Loucy (cell line): ENCODE measurements at regions not wholly inside any gene's neighbourhood (a gene's known extent, or its start where the extent isn't known, plus 50 kb on each side); places are given as distances from the start of the nearest gene placed in this dataset.

Source experiments
- H2AFZ ChIP-seq: fragments of 200-600 bp; sonication (generic); 2 replicates; pipeline ENCODE4 v1.6.0; 2016; ENCODE audit warnings: antibody characterized with exemption, mild to moderate bottlenecking, low read length, moderate library complexity
- H3F3A ChIP-seq: fragments of 200-600 bp; 2 replicates; pipeline ENCODE4 v1.6.0; 2016; ENCODE audit warnings: antibody characterized with exemption, low read depth, mild to moderate bottlenecking
- H3K27me3 ChIP-seq: fragments of 200-600 bp; sonication (generic); 2 replicates; pipeline ENCODE4 v1.6.1; 2014; ENCODE audit warnings: low read length, mild to moderate bottlenecking; ENCODE audit not compliant: insufficient read depth, poor library complexity, severe bottlenecking
- H3K36me3 ChIP-seq: fragments of 200-600 bp; sonication (generic); 2 replicates; pipeline ENCODE4 v1.6.1; 2016; ENCODE audit warnings: low read length; ENCODE audit not compliant: insufficient read depth
- H3K4me1 ChIP-seq: fragments of 200-600 bp; sonication (generic); 2 replicates; pipeline ENCODE4 v1.5.1; 2014; ENCODE audit warnings: low read length, mild to moderate bottlenecking; ENCODE audit not compliant: insufficient read depth, poor library complexity, severe bottlenecking
- H3K4me2 ChIP-seq: fragments of 200-600 bp; sonication (generic); 2 replicates; pipeline ENCODE4 v1.6.0; 2014; ENCODE audit warnings: antibody characterized with exemption, low read length, low read depth, mild to moderate bottlenecking; ENCODE audit not compliant: poor library complexity, severe bottlenecking
- H3K4me3 ChIP-seq: fragments of 200-600 bp; sonication (generic); 2 replicates; pipeline ENCODE4 v1.5.1; 2014; ENCODE audit warnings: low read length, mild to moderate bottlenecking, mixed read lengths; ENCODE audit not compliant: poor library complexity, severe bottlenecking
- H3K79me2 ChIP-seq: fragments of 200-600 bp; sonication (generic); 2 replicates; pipeline ENCODE4 v1.6.1; 2014; ENCODE audit warnings: low read length; ENCODE audit not compliant: insufficient read depth
- H3K9ac ChIP-seq: fragments of 200-600 bp; sonication (generic); 2 replicates; pipeline ENCODE4 v1.6.0; 2014; ENCODE audit warnings: mild to moderate bottlenecking, low read depth, low read length, moderate library complexity; ENCODE audit not compliant: poor library complexity, severe bottlenecking
- H3K9me2 ChIP-seq: fragments of 200-600 bp; sonication (generic); replicated peaks from 2 replicates; pipeline ENCODE4 v1.6.1; 2016; ENCODE audit warnings: low read depth, low read length, mixed read lengths
- H3K9me3 ChIP-seq: fragments of 200-600 bp; sonication (generic); 2 replicates; pipeline ENCODE4 v1.6.1; 2014; ENCODE audit warnings: mild to moderate bottlenecking, antibody characterized with exemption, low read length, low read depth; ENCODE audit not compliant: insufficient read depth
- H4K20me1 ChIP-seq: fragments of 200-600 bp; sonication (generic); 2 replicates; pipeline ENCODE4 v1.6.0; 2014; ENCODE audit warnings: antibody characterized with exemption, low read length, mild to moderate bottlenecking; ENCODE audit not compliant: insufficient read depth, poor library complexity, severe bottlenecking
- CTCF ChIP-seq: fragments of 200-600 bp; sonication (generic); conservative IDR thresholded peaks from 2 replicates; pipeline ENCODE4 v1.5.1; 2014; ENCODE audit warnings: mild to moderate bottlenecking, antibody characterized with exemption, low read length
- EZH2phosphoT487 ChIP-seq: fragments of 200-600 bp; IDR thresholded peaks from 2 replicates; pipeline ENCODE4 v1.6.1; 2018; ENCODE audit warnings: antibody characterized with exemption, mild to moderate bottlenecking, moderate library complexity, borderline replicate concordance

GRCh38 chr18:47729356-47729755 is 201.1 kb downstream of the SMAD2 start:
- Histone ChIP-seq H2AFZ (no peak overlapping the region), H3K27me3 (no peaks in the 10 kb centered on the region)

GRCh38 chr18:47728921-47729320 is 201.5 kb downstream of the SMAD2 start:
- H3K4me1 ChIP-seq = no peaks in the 10 kb centered on the region
- H3K36me3 ChIP-seq = no peaks in the 10 kb centered on the region
- H3K9ac ChIP-seq = no peak overlapping the region
- H3K27me3 ChIP-seq = no peaks in the 10 kb centered on the region
- no peaks in the 10 kb centered on the region for H3K9me2 ChIP-seq
- H3K4me2 ChIP-seq = no peak overlapping the region
- H2AFZ ChIP-seq = no peak overlapping the region
- H3K9me3 ChIP-seq = no peaks in the 10 kb centered on the region
- TF ChIP-seq CTCF = no peak
- no peak for TF ChIP-seq EZH2phosphoT487
- no peaks in the 10 kb centered on the region for H4K20me1 ChIP-seq
- no peaks in the 10 kb centered on the region for H3K79me2 ChIP-seq
- H3K4me3 ChIP-seq = no peak overlapping the region
- no peaks in the 10 kb centered on the region for H3F3A ChIP-seq

More at GRCh38 chr18:47729356-47729755, 201.1 kb downstream of the SMAD2 start:
- Histone ChIP-seq H4K20me1 (no peaks in the 10 kb centered on the region), H3K9me2 (no peaks in the 10 kb centered on the region), H3K4me3 (no peak overlapping the region), H3K79me2 (no peaks in the 10 kb centered on the region), H3K4me1 (no peaks in the 10 kb centered on the region), H3K9me3 (no peaks in the 10 kb centered on the region), H3K36me3 (no peaks in the 10 kb centered on the region), H3K9ac (no peak overlapping the region), H3F3A (no peaks in the 10 kb centered on the region), H3K4me2 (no peak overlapping the region)
- TF ChIP-seq EZH2phosphoT487 (no peak), CTCF (no peak)

GRCh38 chr18:47727409-47727808 is 203.1 kb downstream of the SMAD2 start:
- Histone ChIP-seq H3K36me3 (no peaks in the 10 kb centered on the region), H3K4me1 (no peaks in the 10 kb centered on the region), H3K4me3 (no peak overlapping the region), H3K9me3 (no peaks in the 10 kb centered on the region), H3K9me2 (no peaks in the 10 kb centered on the region), H3K27me3 (no peaks in the 10 kb centered on the region), H3K9ac (no peak overlapping the region), H4K20me1 (no peaks in the 10 kb centered on the region), H3F3A (no peaks in the 10 kb centered on the region), H3K4me2 (no peak overlapping the region), H2AFZ (no peak overlapping the region), H3K79me2 (no peaks in the 10 kb centered on the region)
- TF ChIP-seq EZH2phosphoT487 = no peak

- Histone ChIP-seq H3K36me3 (no peaks in the 10 kb centered on the region), H3K27me3 (no peaks in the 10 kb centered on the region), H3K4me3 (no peak overlapping the region), H3K79me2 (no peaks in the 10 kb centered on the region), H3K9ac (no peak overlapping the region), H3K9me2 (no peaks in the 10 kb centered on the region), H3K9me3 (no peaks in the 10 kb centered on the region), H3K4me2 (no peak overlapping the region), H3K4me1 (no peaks in the 10 kb centered on the region), H2AFZ (no peak overlapping the region), H3F3A (no peaks in the 10 kb centered on the region), H4K20me1 (no peaks in the 10 kb centered on the region)
- TF ChIP-seq EZH2phosphoT487 (no peak), CTCF (no peak)
Measured at GRCh38 chr18:47726550-47726949, 203.9 kb downstream of the SMAD2 start.
